Choroid plexus epithelial cell (primary cell): ENCODE measurements at regions not wholly inside any gene's neighbourhood (a gene's known extent, or its start where the extent isn't known, plus 50 kb on each side); places are given as distances from the start of the nearest gene placed in this dataset.
"Not testable (repeated sequence)": the region's sequence is repeated elsewhere in the genome, so short reads cannot be mapped to it uniquely, and the experiment has no call there.

ENCODE experiments used
- DNase-seq: peaks from one replicate; pipeline ENCODE4 v3.0.0-alpha.2; 2010; ENCODE audit warnings: low read depth
- H3K4me3 ChIP-seq: 2 replicates; pipeline ENCODE4 v1.5.1; 2011; ENCODE audit warnings: low read depth, mild to moderate bottlenecking, control low read depth, low read length, moderate library complexity
- TF ChIP-seq, protein P1 (sequence below): conservative IDR thresholded peaks from 2 replicates; pipeline ENCODE4 v1.5.1; 2011; ENCODE audit warnings: low read depth, mild to moderate bottlenecking, control low read depth, inconsistent platforms, low read length, moderate library complexity

DNA sequence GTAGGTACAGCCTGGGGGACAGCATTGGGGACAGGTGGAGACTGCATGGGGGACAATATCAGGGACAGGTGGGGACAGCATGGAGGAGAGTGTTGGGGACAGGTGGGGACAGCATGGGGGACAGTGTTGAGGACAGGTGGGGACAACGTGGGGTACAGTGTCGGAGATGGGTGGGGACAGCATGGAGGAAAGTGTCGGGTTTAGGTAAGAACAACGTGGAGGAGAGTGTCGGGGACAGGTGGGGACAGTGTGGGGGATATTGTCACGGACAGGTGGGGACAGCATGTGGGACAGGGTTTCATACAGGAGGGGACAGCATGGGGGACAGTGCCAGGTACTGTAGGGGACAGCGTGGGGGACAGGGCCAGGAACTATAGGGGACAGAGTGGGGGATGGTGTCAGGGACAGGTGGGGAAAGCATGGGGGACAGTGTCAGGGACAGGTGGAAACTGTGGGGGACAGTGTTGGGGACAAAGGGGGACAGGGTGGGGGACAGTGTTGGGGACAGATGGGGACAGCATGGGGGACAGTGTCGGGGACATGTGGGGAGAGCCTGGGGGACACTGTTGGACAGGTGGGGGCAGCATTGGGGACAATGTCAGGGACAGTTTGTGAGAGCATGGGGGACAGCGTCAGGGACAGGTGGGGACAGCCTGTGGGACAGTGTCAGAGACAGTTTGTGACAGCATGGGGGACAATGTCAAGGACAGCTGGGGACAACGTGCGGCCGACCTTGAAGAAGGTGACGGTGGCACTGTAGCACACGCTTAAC lies 213.1 kb downstream of the TMEM121 start:
- no peak for DNase-seq
- H3K4me3 ChIP-seq = no peak overlapping the region
- TF ChIP-seq, protein P1, sequence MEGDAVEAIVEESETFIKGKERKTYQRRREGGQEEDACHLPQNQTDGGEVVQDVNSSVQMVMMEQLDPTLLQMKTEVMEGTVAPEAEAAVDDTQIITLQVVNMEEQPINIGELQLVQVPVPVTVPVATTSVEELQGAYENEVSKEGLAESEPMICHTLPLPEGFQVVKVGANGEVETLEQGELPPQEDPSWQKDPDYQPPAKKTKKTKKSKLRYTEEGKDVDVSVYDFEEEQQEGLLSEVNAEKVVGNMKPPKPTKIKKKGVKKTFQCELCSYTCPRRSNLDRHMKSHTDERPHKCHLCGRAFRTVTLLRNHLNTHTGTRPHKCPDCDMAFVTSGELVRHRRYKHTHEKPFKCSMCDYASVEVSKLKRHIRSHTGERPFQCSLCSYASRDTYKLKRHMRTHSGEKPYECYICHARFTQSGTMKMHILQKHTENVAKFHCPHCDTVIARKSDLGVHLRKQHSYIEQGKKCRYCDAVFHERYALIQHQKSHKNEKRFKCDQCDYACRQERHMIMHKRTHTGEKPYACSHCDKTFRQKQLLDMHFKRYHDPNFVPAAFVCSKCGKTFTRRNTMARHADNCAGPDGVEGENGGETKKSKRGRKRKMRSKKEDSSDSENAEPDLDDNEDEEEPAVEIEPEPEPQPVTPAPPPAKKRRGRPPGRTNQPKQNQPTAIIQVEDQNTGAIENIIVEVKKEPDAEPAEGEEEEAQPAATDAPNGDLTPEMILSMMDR = no peak

DNA sequence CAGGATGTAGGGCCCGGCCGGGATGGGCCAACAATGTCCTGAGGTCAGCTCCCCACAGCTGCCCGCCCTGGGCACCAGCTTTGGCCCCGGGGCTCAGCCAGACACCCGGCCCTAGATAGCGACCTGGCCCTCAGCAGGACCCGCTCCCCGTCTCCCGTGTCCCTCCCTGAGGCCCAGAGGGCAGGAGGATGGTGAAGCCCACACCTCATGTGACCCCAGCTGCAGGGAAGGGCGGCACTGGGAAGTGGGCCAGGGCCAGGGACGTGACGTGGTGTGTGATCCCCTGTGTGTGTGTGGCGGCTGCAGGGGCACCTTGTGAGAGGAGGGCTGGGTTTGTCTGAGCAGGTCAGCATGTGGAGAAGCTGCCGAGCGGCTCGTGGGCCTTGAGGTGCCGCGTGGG lies 213.9 kb downstream of the TMEM121 start:
- not testable (repeated sequence) for DNase-seq, H3K4me3 ChIP-seq

DNA sequence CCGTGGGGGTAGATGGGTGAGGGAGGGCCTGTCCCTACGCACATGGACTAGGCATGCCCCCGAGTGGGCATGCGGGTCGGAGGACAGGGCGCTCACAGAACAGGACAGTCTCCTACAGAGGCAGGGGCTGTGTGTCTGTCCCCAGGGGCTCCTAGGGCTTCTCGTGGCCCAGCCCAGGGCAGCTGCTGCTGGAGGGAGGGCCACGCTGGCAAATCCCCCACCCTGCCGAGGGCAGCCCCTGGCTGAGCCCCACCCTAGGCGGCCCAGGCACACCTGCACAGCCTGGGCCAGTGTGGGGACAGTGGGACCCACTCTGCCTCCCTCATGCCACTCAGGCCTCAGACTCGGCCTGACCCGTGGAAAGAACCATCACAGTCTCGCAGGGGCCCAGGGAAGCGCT lies 214.6 kb downstream of the TMEM121 start:
- DNase-seq, H3K4me3 ChIP-seq: not testable (repeated sequence)

DNA sequence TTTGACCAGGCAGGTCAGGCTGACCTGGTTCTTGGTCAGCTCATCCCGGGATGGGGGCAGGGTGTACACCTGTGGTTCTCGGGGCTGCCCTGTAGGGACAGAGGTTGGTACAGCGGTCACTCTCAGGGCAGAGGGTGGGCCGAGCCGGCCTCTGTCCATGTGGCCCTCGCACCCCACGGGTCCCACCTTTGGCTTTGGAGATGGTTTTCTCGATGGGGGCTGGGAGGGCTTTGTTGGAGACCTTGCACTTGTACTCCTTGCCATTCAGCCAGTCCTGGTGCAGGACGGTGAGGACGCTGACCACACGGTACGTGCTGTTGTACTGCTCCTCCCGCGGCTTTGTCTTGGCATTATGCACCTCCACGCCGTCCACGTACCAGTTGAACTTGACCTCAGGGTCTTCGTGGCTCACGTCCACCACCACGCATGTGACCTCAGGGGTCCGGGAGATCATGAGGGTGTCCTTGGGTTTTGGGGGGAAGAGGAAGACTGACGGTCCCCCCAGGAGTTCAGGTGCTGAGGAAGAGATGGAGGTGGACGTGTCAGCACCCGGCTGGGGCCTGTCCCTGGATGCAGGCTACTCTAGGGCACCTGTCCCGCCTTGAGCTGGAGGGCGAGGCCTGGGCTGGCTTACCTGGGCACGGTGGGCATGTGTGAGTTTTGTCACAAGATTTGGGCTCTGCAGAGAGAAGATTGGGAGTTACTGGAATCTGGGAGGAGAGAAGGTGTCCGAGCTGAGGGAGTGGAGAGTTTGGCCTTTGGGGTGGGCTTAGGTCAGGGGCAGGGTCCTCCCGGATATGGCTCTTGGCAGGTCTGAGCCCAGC lies 215.5 kb downstream of the TMEM121 start:
- DNase-seq, H3K4me3 ChIP-seq: not testable (repeated sequence)

DNA sequence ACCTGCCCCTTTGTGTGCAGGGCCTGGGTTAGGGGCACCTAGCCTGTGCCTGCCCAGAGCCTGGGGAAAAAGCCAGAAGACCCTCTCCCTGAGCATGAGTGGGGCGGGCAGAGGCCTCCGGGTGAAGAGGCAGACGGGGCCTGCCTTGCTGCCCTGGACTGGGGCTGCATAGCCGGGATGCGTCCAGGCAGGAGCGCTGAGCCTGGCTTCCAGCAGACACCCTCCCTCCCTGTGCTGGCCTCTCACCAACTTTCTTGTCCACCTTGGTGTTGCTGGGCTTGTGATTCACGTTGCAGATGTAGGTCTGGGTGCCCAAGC lies 216.1 kb downstream of the TMEM121 start:
- TF ChIP-seq, protein P1 = no peak
- no peak for DNase-seq
- H3K4me3 ChIP-seq = no peak overlapping the region

DNA sequence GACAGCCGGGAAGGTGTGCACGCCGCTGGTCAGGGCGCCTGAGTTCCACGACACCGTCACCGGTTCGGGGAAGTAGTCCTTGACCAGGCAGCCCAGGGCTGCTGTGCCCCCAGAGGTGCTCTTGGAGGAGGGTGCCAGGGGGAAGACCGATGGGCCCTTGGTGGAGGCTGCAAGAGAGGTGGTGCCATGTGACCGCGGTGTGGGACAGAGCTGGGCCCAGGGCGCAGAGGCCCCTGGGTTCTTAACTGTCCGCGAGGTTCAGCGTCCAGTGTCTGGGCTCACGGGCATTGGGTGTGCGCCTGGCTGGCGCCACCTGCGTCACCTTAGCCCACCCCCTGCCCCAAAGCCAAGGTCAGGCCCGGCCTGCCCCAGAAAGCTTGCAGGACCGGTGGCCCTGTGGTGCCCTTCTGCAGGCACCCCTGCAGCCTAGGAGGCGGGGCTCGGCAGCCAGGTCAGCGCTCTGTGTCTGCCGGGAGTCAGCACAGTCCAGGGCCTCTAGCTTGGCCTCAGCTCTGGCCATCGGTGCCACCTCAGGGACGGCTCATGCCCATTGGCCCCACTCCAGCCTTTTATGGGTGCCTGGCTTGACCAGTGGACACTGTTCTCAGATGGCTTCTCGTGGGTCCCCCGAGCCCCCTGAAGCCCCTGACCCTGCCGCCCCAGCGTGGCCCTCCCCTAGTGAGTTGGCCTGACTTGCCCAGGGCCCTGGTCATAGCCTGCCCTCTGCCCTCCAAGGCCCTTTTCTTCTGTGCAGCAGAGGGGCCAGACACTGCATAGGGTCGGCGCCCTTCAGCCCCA lies 216.7 kb downstream of the TMEM121 start:
- DNase-seq, H3K4me3 ChIP-seq: not testable (repeated sequence)

DNA sequence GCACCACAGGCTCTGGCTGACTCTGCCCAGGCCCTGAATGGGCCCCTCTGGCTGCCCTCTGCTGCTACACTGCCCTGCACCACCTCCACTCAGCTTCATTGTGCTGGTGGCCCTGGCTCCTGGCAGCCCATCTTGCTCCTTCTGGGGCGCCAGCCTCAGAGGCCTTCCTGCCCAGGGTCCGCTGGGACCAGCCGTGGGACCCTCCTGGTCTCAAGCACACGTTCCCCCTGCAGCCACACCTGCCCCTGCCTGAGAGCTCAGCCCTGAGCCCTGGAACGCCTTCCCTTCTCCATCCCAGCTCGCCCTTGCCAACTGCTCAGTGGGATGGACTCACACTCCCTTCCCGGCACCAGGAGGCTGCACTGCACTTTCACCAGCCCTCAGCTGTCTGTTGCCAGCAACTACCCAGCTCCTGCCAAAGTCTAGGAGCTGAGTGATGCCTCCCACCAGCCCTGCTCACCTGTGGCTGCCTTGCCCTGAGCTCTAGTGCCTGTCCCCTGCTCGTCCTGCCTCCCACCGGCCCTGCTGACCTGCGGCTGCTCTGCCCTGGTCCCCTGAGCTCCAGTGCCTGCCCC lies 217.9 kb downstream of the TMEM121 start:
- not testable (repeated sequence) for H3K4me3 ChIP-seq, DNase-seq

DNA sequence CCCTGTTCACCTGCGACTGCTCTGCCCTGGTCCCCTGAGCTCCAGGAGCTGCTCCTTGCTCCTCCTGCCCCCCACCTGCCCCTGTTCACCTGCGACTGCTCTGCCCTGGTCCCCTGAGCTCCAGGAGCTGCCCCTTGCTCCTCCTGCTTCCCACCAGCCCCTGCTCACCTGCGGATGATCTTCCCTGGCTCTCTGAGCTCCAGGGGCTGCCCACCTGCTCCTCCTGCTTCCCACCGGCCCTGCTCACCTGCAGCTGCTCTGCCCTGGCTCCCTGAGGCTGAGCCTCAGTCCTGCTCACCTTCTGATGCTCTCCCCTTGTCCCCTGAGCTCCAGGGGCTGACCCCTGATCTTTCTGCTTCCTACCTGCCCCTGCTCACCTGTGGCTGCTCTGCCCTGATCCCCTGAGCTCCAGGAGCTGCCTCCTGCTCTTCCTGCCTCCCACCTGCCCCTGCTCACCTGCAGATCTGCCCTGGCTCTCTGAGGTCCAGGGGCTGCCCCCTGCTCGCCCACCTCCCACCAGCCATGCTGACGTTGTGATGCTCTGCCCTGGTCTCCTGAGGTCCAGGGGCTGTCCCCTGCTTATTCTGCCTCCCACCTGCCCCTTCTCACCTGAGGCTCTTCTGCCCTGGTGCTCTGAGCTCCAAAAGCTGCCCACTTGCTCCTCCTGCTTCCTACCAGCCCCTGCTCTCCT lies 219.2 kb downstream of the TMEM121 start:
- no peak overlapping the region for H3K4me3 ChIP-seq
- DNase-seq = no peak
- TF ChIP-seq, protein P1 = no peak

DNA sequence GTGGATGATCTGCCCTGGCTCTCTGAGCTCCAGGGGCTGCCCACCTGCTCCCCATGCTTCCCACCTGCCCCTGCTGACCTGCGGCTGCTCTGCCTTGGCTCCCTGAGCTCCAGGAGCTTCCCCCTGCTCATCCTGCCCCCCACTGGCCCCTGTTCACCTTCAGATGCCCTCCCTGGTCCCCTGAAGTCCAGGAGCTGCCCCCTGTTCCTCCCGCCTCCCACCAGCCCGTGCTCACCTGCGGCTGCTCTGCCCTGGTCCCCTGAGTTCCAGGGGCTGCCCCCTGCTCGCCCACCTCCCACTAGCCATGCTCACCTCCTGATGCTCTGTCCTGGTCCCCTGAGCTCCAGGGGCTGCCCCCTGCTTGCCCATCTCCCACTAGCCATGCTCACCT lies 219.7 kb downstream of the TMEM121 start:
- DNase-seq = no peak
- H3K4me3 ChIP-seq = no peak overlapping the region
- TF ChIP-seq, protein P1 = no peak

DNA sequence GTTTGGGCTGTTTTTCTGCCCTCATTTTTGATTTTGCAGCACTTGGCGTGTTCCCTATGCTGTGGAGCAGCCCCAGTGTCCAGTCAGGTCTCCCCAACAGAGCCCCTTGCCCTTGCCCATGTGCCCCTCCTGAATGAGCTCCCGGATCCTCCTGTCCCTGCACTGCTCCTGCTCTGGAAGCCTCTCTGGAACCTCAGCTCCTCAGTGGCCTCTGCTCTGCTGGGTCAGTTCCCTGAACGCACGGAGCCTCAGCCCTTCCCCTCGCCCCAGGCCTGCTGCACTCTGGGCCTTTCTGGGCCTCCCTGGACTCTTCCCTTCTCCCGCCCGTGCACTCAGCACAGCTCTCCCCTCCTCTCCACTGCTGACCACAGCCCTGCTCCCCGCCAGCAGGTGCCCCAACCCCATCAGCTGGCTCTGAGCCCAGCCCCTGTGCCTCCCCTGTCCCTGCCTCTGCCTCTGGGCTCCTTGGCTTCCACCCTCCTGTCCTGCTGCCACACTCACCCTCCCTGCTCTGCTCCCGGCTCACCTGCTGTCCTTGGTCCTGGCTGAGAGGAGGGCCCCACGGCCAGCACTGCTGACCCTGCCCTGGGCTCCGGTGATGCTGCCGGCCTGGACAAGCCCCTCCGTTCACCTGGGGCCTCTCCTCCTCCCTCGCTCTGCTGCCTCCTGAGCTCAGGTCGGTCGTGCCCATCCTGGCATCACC lies 220.6 kb downstream of the TMEM121 start:
- not testable (repeated sequence) for DNase-seq, H3K4me3 ChIP-seq

DNA sequence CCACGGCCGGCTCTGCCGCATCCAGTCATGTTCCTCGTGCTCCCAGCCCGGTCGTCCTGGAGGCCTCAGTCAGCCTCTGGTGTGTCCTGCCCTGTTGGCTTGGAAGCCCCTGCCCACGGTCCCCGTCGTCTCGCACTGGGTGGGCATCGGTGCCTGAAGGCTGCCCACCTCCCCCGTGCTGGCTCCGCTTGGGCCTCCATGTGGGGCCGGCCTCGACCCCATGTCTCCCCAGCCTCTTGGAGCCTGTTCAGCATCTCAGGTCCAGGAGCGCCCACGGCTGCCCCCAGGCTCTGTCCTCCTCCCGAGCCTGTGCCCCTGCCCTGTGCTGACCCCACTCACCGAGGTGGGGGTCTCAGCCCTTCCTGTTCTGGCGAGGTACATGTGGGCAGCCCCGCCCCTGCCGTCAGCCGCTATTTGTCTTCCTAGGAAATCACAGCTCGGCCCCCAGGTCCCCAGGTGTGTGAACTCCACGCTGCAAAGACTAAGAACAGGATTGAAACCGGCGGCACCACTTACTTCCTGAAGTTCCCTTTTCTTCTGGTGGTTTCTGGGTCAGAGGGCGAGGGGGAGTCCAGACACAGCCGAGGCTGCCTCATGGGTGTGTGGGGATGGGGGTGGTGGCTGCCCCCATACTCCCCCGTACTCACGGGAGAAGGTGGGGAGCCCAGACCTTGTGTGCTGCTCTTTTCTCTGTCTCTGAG lies 221.3 kb downstream of the TMEM121 start:
- DNase-seq, H3K4me3 ChIP-seq: not testable (repeated sequence)
